ENCODE measurements at regions not wholly inside any gene's neighbourhood (a gene's known extent, or its start where the extent isn't known, plus 50 kb on each side); places are given as distances from the start of the nearest gene placed in this dataset.

GRCh38 chr3:98966862-98967546, 65.5 kb upstream of the DCBLD2 start:
- H3K4me3 ChIP-seq (ENCODE audit: low read length), result no peak overlapping the region
- no peak overlapping the region for H4K8ac ChIP-seq (ENCODE audit: low read depth, low read length)
- no peaks in the 10 kb centered on the region for H3K27me3 ChIP-seq (ENCODE audit: insufficient read depth, low read length, poor library complexity)
- WGBS (ENCODE audit: extremely low coverage, insufficient coverage, low lambda C conversion rate), result no CpG with 5 or more reads among the region's 4 CpGs
- H3K27ac ChIP-seq (ENCODE audit: low read depth, low read length), result no peak overlapping the region
- H2BK5ac ChIP-seq (ENCODE audit: low read length), result no peak overlapping the region
- H3K36me3 ChIP-seq (ENCODE audit: control insufficient read depth, insufficient read depth, low read length), result no peaks in the 10 kb centered on the region
- H2BK120ac ChIP-seq (ENCODE audit: low read depth, low read length), result no peak overlapping the region
- no peak overlapping the region for H3K4me2 ChIP-seq (ENCODE audit: low read length)
- H3K4ac ChIP-seq (ENCODE audit: low read depth, low read length), result no peak overlapping the region
- no peak overlapping the region for H4K5ac ChIP-seq (ENCODE audit: low read length)
- H3K79me2 ChIP-seq (ENCODE audit: control insufficient read depth, insufficient read depth, low read length), result no peaks in the 10 kb centered on the region
- no peak overlapping the region for H3K9ac ChIP-seq (ENCODE audit: low read length)
- no peak overlapping the region for H2AK5ac ChIP-seq (ENCODE audit: low read length)
- no peak overlapping the region for H3K18ac ChIP-seq (ENCODE audit: low read length)
- no peaks in the 10 kb centered on the region for H3K4me1 ChIP-seq (ENCODE audit: control insufficient read depth, low read depth, low read length)
- no peak overlapping the region for H3K23ac ChIP-seq (ENCODE audit: low read length)
- no peak overlapping the region for H3K56ac ChIP-seq (ENCODE audit: low read length)
- no peak overlapping the region for H2BK15ac ChIP-seq (replicated peaks; ENCODE audit: low read depth)
- DNase-seq, result no peak
- no peaks in the 10 kb centered on the region for H3K79me1 ChIP-seq (ENCODE audit: low read length)

- Histone ChIP-seq H3K27me3 (ENCODE audit: insufficient read depth, low read length, poor library complexity) (no peaks in the 10 kb centered on the region), H3K23ac (ENCODE audit: low read length) (no peak overlapping the region), H3K18ac (ENCODE audit: low read length) (no peak overlapping the region), H3K4me2 (ENCODE audit: low read length) (no peak overlapping the region), H2BK120ac (ENCODE audit: low read depth, low read length) (no peak overlapping the region), H3K56ac (ENCODE audit: low read length) (no peak overlapping the region), H4K8ac (ENCODE audit: low read depth, low read length) (no peak overlapping the region), H3K4ac (ENCODE audit: low read depth, low read length) (no peak overlapping the region), H3K79me1 (ENCODE audit: low read length) (no peaks in the 10 kb centered on the region), H2BK15ac (replicated peaks; ENCODE audit: low read depth) (no peak overlapping the region), H3K4me1 (ENCODE audit: control insufficient read depth, low read depth, low read length) (no peaks in the 10 kb centered on the region), H3K27ac (ENCODE audit: low read depth, low read length) (no peak overlapping the region), H2AK5ac (ENCODE audit: low read length) (no peak overlapping the region), H3K79me2 (ENCODE audit: control insufficient read depth, insufficient read depth, low read length) (no peaks in the 10 kb centered on the region), H4K5ac (ENCODE audit: low read length) (no peak overlapping the region), H3K4me3 (ENCODE audit: low read length) (no peak overlapping the region), H3K36me3 (ENCODE audit: control insufficient read depth, insufficient read depth, low read length) (no peaks in the 10 kb centered on the region), H3K9ac (ENCODE audit: low read length) (no peak overlapping the region), H2BK5ac (ENCODE audit: low read length) (no peak overlapping the region)
- DNase-seq, result no peak
- WGBS (ENCODE audit: extremely low coverage, insufficient coverage, low lambda C conversion rate), result no CpG with 5 or more reads among the region's 1 CpG
These were observed 64.9 kb upstream of the DCBLD2 start for GRCh38 chr3:98966434-98966833.

- no CpG with 5 or more reads among the region's 2 CpGs for WGBS (ENCODE audit: extremely low coverage, insufficient coverage, low lambda C conversion rate)
- no peak overlapping the region for H3K9ac ChIP-seq (ENCODE audit: low read length)
- no peak overlapping the region for H2BK15ac ChIP-seq (replicated peaks; ENCODE audit: low read depth)
- no peak overlapping the region for H3K56ac ChIP-seq (ENCODE audit: low read length)
- no peak overlapping the region for H3K4ac ChIP-seq (ENCODE audit: low read depth, low read length)
- no peak overlapping the region for H3K4me3 ChIP-seq (ENCODE audit: low read length)
- no peaks in the 10 kb centered on the region for H3K79me2 ChIP-seq (ENCODE audit: control insufficient read depth, insufficient read depth, low read length)
- no peak overlapping the region for H2AK5ac ChIP-seq (ENCODE audit: low read length)
- H3K4me2 ChIP-seq (ENCODE audit: low read length), result no peak overlapping the region
- H4K8ac ChIP-seq (ENCODE audit: low read depth, low read length), result no peak overlapping the region
- no peaks in the 10 kb centered on the region for H3K4me1 ChIP-seq (ENCODE audit: control insufficient read depth, low read depth, low read length)
- no peak overlapping the region for H3K23ac ChIP-seq (ENCODE audit: low read length)
- no peak overlapping the region for H4K5ac ChIP-seq (ENCODE audit: low read length)
- DNase-seq, result no peak
- H3K79me1 ChIP-seq (ENCODE audit: low read length), result no peaks in the 10 kb centered on the region
- H2BK5ac ChIP-seq (ENCODE audit: low read length), result no peak overlapping the region
- no peak overlapping the region for H2BK120ac ChIP-seq (ENCODE audit: low read depth, low read length)
- no peaks in the 10 kb centered on the region for H3K36me3 ChIP-seq (ENCODE audit: control insufficient read depth, insufficient read depth, low read length)
- no peak overlapping the region for H3K18ac ChIP-seq (ENCODE audit: low read length)
- no peak overlapping the region for H3K27ac ChIP-seq (ENCODE audit: low read depth, low read length)
- no peaks in the 10 kb centered on the region for H3K27me3 ChIP-seq (ENCODE audit: insufficient read depth, low read length, poor library complexity)
These were observed 63.3 kb upstream of the DCBLD2 start for GRCh38 chr3:98964784-98965183.

- Histone ChIP-seq H4K8ac (ENCODE audit: low read depth, low read length) (no peak overlapping the region), H3K4ac (ENCODE audit: low read depth, low read length) (no peak overlapping the region), H3K27me3 (ENCODE audit: insufficient read depth, low read length, poor library complexity) (no peaks in the 10 kb centered on the region), H3K79me1 (ENCODE audit: low read length) (no peaks in the 10 kb centered on the region), H3K56ac (ENCODE audit: low read length) (no peak overlapping the region), H3K4me3 (ENCODE audit: low read length) (no peak overlapping the region), H4K5ac (ENCODE audit: low read length) (no peak overlapping the region), H2BK120ac (ENCODE audit: low read depth, low read length) (no peak overlapping the region), H3K79me2 (ENCODE audit: control insufficient read depth, insufficient read depth, low read length) (no peaks in the 10 kb centered on the region), H3K23ac (ENCODE audit: low read length) (no peak overlapping the region), H2BK5ac (ENCODE audit: low read length) (no peak overlapping the region), H2AK5ac (ENCODE audit: low read length) (no peak overlapping the region), H2BK15ac (replicated peaks; ENCODE audit: low read depth) (no peak overlapping the region), H3K27ac (ENCODE audit: low read depth, low read length) (no peak overlapping the region), H3K36me3 (ENCODE audit: control insufficient read depth, insufficient read depth, low read length) (no peaks in the 10 kb centered on the region), H3K4me2 (ENCODE audit: low read length) (no peak overlapping the region), H3K18ac (ENCODE audit: low read length) (no peak overlapping the region), H3K4me1 (ENCODE audit: control insufficient read depth, low read depth, low read length) (no peaks in the 10 kb centered on the region), H3K9ac (ENCODE audit: low read length) (no peak overlapping the region)
- no peak for DNase-seq
- WGBS (ENCODE audit: extremely low coverage, insufficient coverage, low lambda C conversion rate), result no CpG with 5 or more reads among the region's 2 CpGs
These were observed 62.1 kb upstream of the DCBLD2 start for GRCh38 chr3:98963546-98963945.

GRCh38 chr3:98962951-98963350, 61.5 kb upstream of the DCBLD2 start:
- Histone ChIP-seq H4K8ac (ENCODE audit: low read depth, low read length) (no peak overlapping the region), H3K79me2 (ENCODE audit: control insufficient read depth, insufficient read depth, low read length) (no peaks in the 10 kb centered on the region), H3K4ac (ENCODE audit: low read depth, low read length) (no peak overlapping the region), H3K23ac (ENCODE audit: low read length) (no peak overlapping the region), H3K79me1 (ENCODE audit: low read length) (no peaks in the 10 kb centered on the region), H2AK5ac (ENCODE audit: low read length) (no peak overlapping the region), H3K4me1 (ENCODE audit: control insufficient read depth, low read depth, low read length) (no peaks in the 10 kb centered on the region), H3K36me3 (ENCODE audit: control insufficient read depth, insufficient read depth, low read length) (no peaks in the 10 kb centered on the region), H2BK5ac (ENCODE audit: low read length) (no peak overlapping the region), H3K27me3 (ENCODE audit: insufficient read depth, low read length, poor library complexity) (no peaks in the 10 kb centered on the region), H2BK15ac (replicated peaks; ENCODE audit: low read depth) (no peak overlapping the region), H3K4me2 (ENCODE audit: low read length) (no peak overlapping the region), H3K9ac (ENCODE audit: low read length) (no peak overlapping the region), H3K18ac (ENCODE audit: low read length) (no peak overlapping the region), H2BK120ac (ENCODE audit: low read depth, low read length) (no peak overlapping the region), H3K56ac (ENCODE audit: low read length) (no peak overlapping the region), H3K27ac (ENCODE audit: low read depth, low read length) (no peak overlapping the region), H3K4me3 (ENCODE audit: low read length) (no peak overlapping the region), H4K5ac (ENCODE audit: low read length) (no peak overlapping the region)
- DNase-seq, result no peak
